ENCODE measurements at regions not wholly inside any gene's neighbourhood (a gene's known extent, or its start where the extent isn't known, plus 50 kb on each side); places are given as distances from the start of the nearest gene placed in this dataset.

DNA sequence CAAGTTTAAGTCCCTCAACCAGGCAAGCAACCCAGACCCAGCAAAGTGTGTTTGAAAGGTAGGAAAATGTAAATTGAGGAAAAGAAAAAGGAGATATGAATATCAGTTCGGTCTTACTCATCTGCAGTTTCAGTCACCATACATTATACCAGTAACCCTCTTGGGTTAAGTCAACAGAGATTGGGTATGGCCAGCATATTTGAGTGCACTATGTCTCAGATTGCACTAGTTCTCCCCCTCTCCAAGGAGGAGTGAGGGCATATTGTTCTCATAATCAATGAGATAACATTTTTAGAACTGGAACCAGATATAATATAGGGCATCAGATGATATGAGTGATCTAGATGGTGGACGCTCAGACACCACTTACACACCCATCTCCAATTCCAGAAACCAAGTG is 141.5 kb downstream of the COPS8 start:
- no peak overlapping the region for H3K27ac ChIP-seq (replicated peaks; ENCODE audit: low read length)
- H4K91ac ChIP-seq (ENCODE audit: low read depth, low read length, poor library complexity): no peak overlapping the region
- no peak overlapping the region for H2BK120ac ChIP-seq (ENCODE audit: low read depth, low read length)
- no peaks in the 10 kb centered on the region for H3K27me3 ChIP-seq (ENCODE audit: control insufficient read depth in 3 of 3, insufficient read depth in 3 of 3, low read depth in 1 of 3, low read length in 3 of 3)
- no peak overlapping the region for H3K4ac ChIP-seq (ENCODE audit: low read length)
- no peak overlapping the region for H4K8ac ChIP-seq (ENCODE audit: low read depth, low read length)
- no peak for DNase-seq (ENCODE audit: low spot score)
- no peak overlapping the region for H2BK5ac ChIP-seq (ENCODE audit: low read length)
- H3K4me2 ChIP-seq (ENCODE audit: insufficient read depth, low read length, poor library complexity, severe bottlenecking): no peak overlapping the region
- H3K4me3 ChIP-seq (ENCODE audit: low read length in 2 of 2): no peak overlapping the region
- H3K4me1 ChIP-seq (ENCODE audit: control insufficient read depth in 2 of 2, insufficient read depth in 1 of 2, low read depth in 1 of 2, low read length in 2 of 2): no peaks in the 10 kb centered on the region
- no peak overlapping the region for H2BK15ac ChIP-seq (ENCODE audit: low read length)
- H2AK5ac ChIP-seq (ENCODE audit: low read depth, low read length): no peak overlapping the region
- no peak overlapping the region for H3K18ac ChIP-seq (ENCODE audit: low read length)
- no peak overlapping the region for H3K14ac ChIP-seq (ENCODE audit: low read length)
- H3K79me1 ChIP-seq (ENCODE audit: low read depth, low read length): no peaks in the 10 kb centered on the region
- H3K9ac ChIP-seq (ENCODE audit: low read depth, low read length, poor library complexity): no peak overlapping the region
- no CpG with 5 or more reads among the region's 2 CpGs for WGBS, 2 donors (ENCODE audit: extremely low coverage in 2 of 2, insufficient read length in 2 of 2, insufficient replicate concordance in 1 of 2)
- H3K23ac ChIP-seq (ENCODE audit: low read depth, low read length, poor library complexity): no peak overlapping the region
- no peak overlapping the region for H2AFZ ChIP-seq (ENCODE audit: low read length)
- H3K36me3 ChIP-seq (replicated peaks in 1 of 2; ENCODE audit: control insufficient read depth in 2 of 2, insufficient read depth in 2 of 2, low read length in 2 of 2): no peaks in the 10 kb centered on the region
- H3K9me3 ChIP-seq (replicated peaks in 1 of 2; ENCODE audit: control insufficient read depth in 2 of 2, insufficient read depth in 1 of 2, low read depth in 1 of 2, low read length in 2 of 2): no peaks in the 10 kb centered on the region
- no peak overlapping the region for H2BK12ac ChIP-seq (ENCODE audit: low read length)

DNA sequence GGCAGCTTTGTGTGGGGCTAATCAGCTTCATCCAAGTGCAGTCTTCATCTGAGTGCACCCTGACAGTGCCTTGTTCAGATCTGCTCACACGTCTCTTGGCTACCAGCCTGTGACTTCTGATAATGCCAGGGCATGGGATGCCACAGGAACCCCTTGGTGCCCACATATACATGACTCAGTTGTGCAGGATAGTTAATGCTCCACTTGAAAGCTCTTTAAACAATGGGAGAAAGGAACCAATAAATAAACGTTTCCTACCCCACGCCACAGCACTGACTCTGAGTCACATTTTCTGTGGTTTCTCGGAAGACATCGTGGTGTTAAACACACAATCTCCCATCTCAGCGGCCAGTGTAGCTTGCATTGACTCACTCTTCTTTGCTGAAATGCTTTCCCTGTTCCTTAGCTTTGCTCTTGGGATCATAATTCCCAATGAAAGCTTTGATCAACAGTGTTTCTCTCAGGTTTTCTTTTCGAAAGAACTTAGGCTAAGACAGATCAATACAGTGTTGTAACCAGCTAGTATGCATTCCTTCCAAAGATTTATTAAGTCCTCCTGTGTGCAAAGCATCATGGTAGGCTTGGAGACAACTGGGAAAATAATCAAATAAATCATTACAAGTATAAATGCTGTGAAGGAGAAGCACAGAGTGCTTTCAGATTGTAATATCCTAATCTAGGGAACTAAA is 142.0 kb downstream of the COPS8 start:
- Histone ChIP-seq H3K4me3 (ENCODE audit: low read length in 2 of 2) (no peak overlapping the region), H2BK12ac (ENCODE audit: low read length) (no peak overlapping the region), H3K27me3 (ENCODE audit: control insufficient read depth in 3 of 3, insufficient read depth in 3 of 3, low read depth in 1 of 3, low read length in 3 of 3) (no peaks in the 10 kb centered on the region), H3K4me1 (ENCODE audit: control insufficient read depth in 2 of 2, insufficient read depth in 1 of 2, low read depth in 1 of 2, low read length in 2 of 2) (no peaks in the 10 kb centered on the region), H2BK120ac (ENCODE audit: low read depth, low read length) (no peak overlapping the region), H3K14ac (ENCODE audit: low read length) (no peak overlapping the region), H3K9me3 (replicated peaks in 1 of 2; ENCODE audit: control insufficient read depth in 2 of 2, insufficient read depth in 1 of 2, low read depth in 1 of 2, low read length in 2 of 2) (no peaks in the 10 kb centered on the region), H2BK5ac (ENCODE audit: low read length) (no peak overlapping the region), H4K91ac (ENCODE audit: low read depth, low read length, poor library complexity) (no peak overlapping the region), H3K27ac (replicated peaks; ENCODE audit: low read length) (no peak overlapping the region), H3K79me1 (ENCODE audit: low read depth, low read length) (no peaks in the 10 kb centered on the region), H2AK5ac (ENCODE audit: low read depth, low read length) (no peak overlapping the region), H3K23ac (ENCODE audit: low read depth, low read length, poor library complexity) (no peak overlapping the region), H3K4me2 (ENCODE audit: insufficient read depth, low read length, poor library complexity, severe bottlenecking) (no peak overlapping the region), H3K36me3 (replicated peaks in 1 of 2; ENCODE audit: control insufficient read depth in 2 of 2, insufficient read depth in 2 of 2, low read length in 2 of 2) (no peaks in the 10 kb centered on the region), H3K18ac (ENCODE audit: low read length) (no peak overlapping the region), H3K9ac (ENCODE audit: low read depth, low read length, poor library complexity) (no peak overlapping the region), H4K8ac (ENCODE audit: low read depth, low read length) (no peak overlapping the region), H3K4ac (ENCODE audit: low read length) (no peak overlapping the region), H2BK15ac (ENCODE audit: low read length) (no peak overlapping the region), H2AFZ (ENCODE audit: low read length) (no peak overlapping the region)
- DNase-seq (ENCODE audit: low spot score): no peak
- no CpG with 5 or more reads among the region's 7 CpGs for WGBS, 2 donors (ENCODE audit: extremely low coverage in 2 of 2, insufficient read length in 2 of 2, insufficient replicate concordance in 1 of 2)

- Histone ChIP-seq H2BK12ac (ENCODE audit: low read length) (no peak overlapping the region), H4K8ac (ENCODE audit: low read depth, low read length) (no peak overlapping the region), H3K4me2 (ENCODE audit: insufficient read depth, low read length, poor library complexity, severe bottlenecking) (no peak overlapping the region), H3K4me1 (ENCODE audit: control insufficient read depth in 2 of 2, insufficient read depth in 1 of 2, low read depth in 1 of 2, low read length in 2 of 2) (no peaks in the 10 kb centered on the region), H3K27ac (replicated peaks; ENCODE audit: low read length) (no peak overlapping the region), H2AK5ac (ENCODE audit: low read depth, low read length) (no peak overlapping the region), H3K9ac (ENCODE audit: low read depth, low read length, poor library complexity) (no peak overlapping the region), H3K23ac (ENCODE audit: low read depth, low read length, poor library complexity) (no peak overlapping the region), H2BK120ac (ENCODE audit: low read depth, low read length) (no peak overlapping the region), H2BK15ac (ENCODE audit: low read length) (no peak overlapping the region), H3K18ac (ENCODE audit: low read length) (no peak overlapping the region), H2BK5ac (ENCODE audit: low read length) (no peak overlapping the region), H3K4ac (ENCODE audit: low read length) (no peak overlapping the region), H3K14ac (ENCODE audit: low read length) (no peak overlapping the region), H3K79me1 (ENCODE audit: low read depth, low read length) (no peaks in the 10 kb centered on the region), H2AFZ (ENCODE audit: low read length) (no peak overlapping the region), H3K9me3 (replicated peaks in 1 of 2; ENCODE audit: control insufficient read depth in 2 of 2, insufficient read depth in 1 of 2, low read depth in 1 of 2, low read length in 2 of 2) (no peaks in the 10 kb centered on the region), H4K91ac (ENCODE audit: low read depth, low read length, poor library complexity) (no peak overlapping the region), H3K4me3 (ENCODE audit: low read length in 2 of 2) (no peak overlapping the region), H3K36me3 (replicated peaks in 1 of 2; ENCODE audit: control insufficient read depth in 2 of 2, insufficient read depth in 2 of 2, low read length in 2 of 2) (no peaks in the 10 kb centered on the region), H3K27me3 (ENCODE audit: control insufficient read depth in 3 of 3, insufficient read depth in 3 of 3, low read depth in 1 of 3, low read length in 3 of 3) (no peaks in the 10 kb centered on the region)
- no peak for DNase-seq (ENCODE audit: low spot score)
- WGBS, 2 donors (ENCODE audit: extremely low coverage in 2 of 2, insufficient read length in 2 of 2, insufficient replicate concordance in 1 of 2): no CpG with 5 or more reads among the region's 4 CpGs
Observed at GRCh38 chr2:237228281-237228625, 142.6 kb downstream of the COPS8 start.

DNA sequence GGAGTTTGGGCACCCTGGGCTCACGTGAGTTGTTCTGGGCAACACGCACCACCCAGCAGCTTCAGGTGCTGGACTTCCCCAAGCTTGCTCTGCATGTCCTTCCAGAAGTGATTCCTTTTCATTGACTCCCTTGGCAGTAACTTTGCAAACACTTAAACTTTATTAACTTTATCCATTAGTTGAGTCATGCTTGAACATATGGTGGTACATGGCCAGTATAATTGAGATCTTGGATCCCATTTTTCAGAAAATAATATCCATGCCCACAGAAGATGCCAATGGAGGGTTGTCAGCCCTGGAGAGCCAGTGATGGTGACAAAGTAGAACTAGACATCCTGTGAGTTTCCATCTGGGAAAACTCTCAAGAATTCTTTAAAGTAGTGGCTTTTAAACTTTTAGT is 144.2 kb downstream of the COPS8 start:
- H3K9me3 ChIP-seq (replicated peaks in 1 of 2; ENCODE audit: control insufficient read depth in 2 of 2, insufficient read depth in 1 of 2, low read depth in 1 of 2, low read length in 2 of 2): no peaks in the 10 kb centered on the region
- H3K36me3 ChIP-seq (replicated peaks in 1 of 2; ENCODE audit: control insufficient read depth in 2 of 2, insufficient read depth in 2 of 2, low read length in 2 of 2): no peaks in the 10 kb centered on the region
- peak overlapping the region; percentile 62 for H3K18ac ChIP-seq (ENCODE audit: low read length)
- H2BK15ac ChIP-seq (ENCODE audit: low read length): no peak overlapping the region
- WGBS, 2 donors (ENCODE audit: extremely low coverage in 2 of 2, insufficient read length in 2 of 2, insufficient replicate concordance in 1 of 2): no CpG with 5 or more reads among the region's 2 CpGs
- no peaks in the 10 kb centered on the region for H3K79me1 ChIP-seq (ENCODE audit: low read depth, low read length)
- no peak overlapping the region for H3K14ac ChIP-seq (ENCODE audit: low read length)
- H3K27ac ChIP-seq (replicated peaks; ENCODE audit: low read length): no peak overlapping the region
- no peak overlapping the region for H3K4me3 ChIP-seq (ENCODE audit: low read length in 2 of 2)
- no peak for DNase-seq (ENCODE audit: low spot score)
- no peaks in the 10 kb centered on the region for H3K27me3 ChIP-seq (ENCODE audit: control insufficient read depth in 3 of 3, insufficient read depth in 3 of 3, low read depth in 1 of 3, low read length in 3 of 3)
- no peak overlapping the region for H2BK12ac ChIP-seq (ENCODE audit: low read length)
- no peaks in the 10 kb centered on the region for H3K4me1 ChIP-seq (ENCODE audit: control insufficient read depth in 2 of 2, insufficient read depth in 1 of 2, low read depth in 1 of 2, low read length in 2 of 2)
- H3K9ac ChIP-seq (ENCODE audit: low read depth, low read length, poor library complexity): no peak overlapping the region
- H4K8ac ChIP-seq (ENCODE audit: low read depth, low read length): no peak overlapping the region
- no peak overlapping the region for H2AFZ ChIP-seq (ENCODE audit: low read length)
- no peak overlapping the region for H3K4ac ChIP-seq (ENCODE audit: low read length)
- H3K4me2 ChIP-seq (ENCODE audit: insufficient read depth, low read length, poor library complexity, severe bottlenecking): no peak overlapping the region
- no peak overlapping the region for H2BK5ac ChIP-seq (ENCODE audit: low read length)
- no peak overlapping the region for H3K23ac ChIP-seq (ENCODE audit: low read depth, low read length, poor library complexity)
- H2AK5ac ChIP-seq (ENCODE audit: low read depth, low read length): no peak overlapping the region
- no peak overlapping the region for H2BK120ac ChIP-seq (ENCODE audit: low read depth, low read length)
- H4K91ac ChIP-seq (ENCODE audit: low read depth, low read length, poor library complexity): no peak overlapping the region
